GM12878 (cell line): ENCODE measurements at regions not wholly inside any gene's neighbourhood (a gene's known extent, or its start where the extent isn't known, plus 50 kb on each side); places are given as distances from the start of the nearest gene placed in this dataset.

Experiments used
- ATAC-seq: fragments of 200-7000 bp; cut with Tn5 transposase; 3 replicates; pipeline ENCODE4 v1.9.1; 2020; ENCODE audit warnings: mild to moderate bottlenecking, moderate library complexity
- BruUV-seq: library from RNA; stranded (reverse); fragments of 400-500 nt; replicated peaks from 2 replicates; lab custom pipeline; 2021; lab: Mats Ljungman, UMichigan
- CTCF ChIA-PET: fragments of 300-600 bp; sonication (Branson Sonifier 250); formaldehyde crosslinking; extraction: SDS; loops from one replicate; lab custom pipeline; 2021; ENCODE audit warnings: inconsistent platforms; lab: Yijun Ruan, JAX
- POLR2A ChIA-PET: fragments of 350-600 bp; formaldehyde crosslinking; extraction: SDS; loops from one replicate; lab custom pipeline; 2021; ENCODE audit warnings: inconsistent platforms; lab: Charles Lee
- RAD21 ChIA-PET: fragments of 300-600 bp; sonication (Branson Sonifier 250); formaldehyde crosslinking; loops from one replicate; lab custom pipeline; 2023; ENCODE audit warnings: antibody characterized with exemption; ENCODE audit not compliant: unreplicated experiment; lab: Charles Lee
- SMC1A ChIA-PET: fragments of 300-600 bp; sonication (Branson Sonifier 250); formaldehyde crosslinking; loops from one replicate; lab custom pipeline; 2023; ENCODE audit not compliant: unreplicated experiment, uncharacterized antibody; lab: Charles Lee
- DNase-seq: peaks from one replicate; pipeline ENCODE4 v3.0.0-alpha.2; 2011; ENCODE audit warnings: low read depth, low spot score
- FAIRE-seq: peaks from 3 replicates; lab custom pipeline; 2011; peaks lifted over from hg19 to GRCh38; lab: Jason Lieb, UNC
- H2AFZ ChIP-seq: 2 replicates; pipeline ENCODE4 v1.6.0; 2011; ENCODE audit warnings: low read depth, low read length, control low read depth; ENCODE audit not compliant: control insufficient read depth
- H3K27ac ChIP-seq: 2 replicates; pipeline ENCODE4 v1.5.1; 2011; ENCODE audit warnings: control low read depth; ENCODE audit not compliant: control insufficient read depth, insufficient read depth
- H3K27me3 ChIP-seq, 2 experiments: replicated peaks in 1 of 2; 2 replicates each; pipeline versions ENCODE4 v1.6.0 to v1.6.1; 2011; ENCODE audit warnings: low read length in 1 of 2; ENCODE audit not compliant: control insufficient read depth in 2 of 2, insufficient read depth in 2 of 2
- H3K36me3 ChIP-seq, 2 experiments: 2 replicates each; pipeline ENCODE4 v1.5.1; 2011; ENCODE audit warnings: low read length in 1 of 2; ENCODE audit not compliant: control insufficient read depth in 2 of 2, insufficient read depth in 2 of 2
- H3K4me1 ChIP-seq: 2 replicates; pipeline ENCODE4 v1.6.1; 2011; ENCODE audit warnings: mild to moderate bottlenecking, low read length, moderate library complexity, mixed read lengths; ENCODE audit not compliant: control insufficient read depth, insufficient read depth
- H3K4me2 ChIP-seq: 2 replicates; pipeline ENCODE4 v1.6.0; 2011; ENCODE audit warnings: control low read depth; ENCODE audit not compliant: control insufficient read depth, insufficient read depth
- H3K4me3 ChIP-seq: fragments of 200-600 bp; sonication (generic); 2 replicates; pipeline ENCODE4 v1.5.1; 2016
- H3K79me2 ChIP-seq: 2 replicates; pipeline ENCODE4 v1.6.0; 2011; ENCODE audit warnings: low read length; ENCODE audit not compliant: control insufficient read depth, insufficient read depth
- H3K9ac ChIP-seq: 2 replicates; pipeline ENCODE4 v1.8.0; 2011; ENCODE audit warnings: low read length, control low read depth, mixed read lengths; ENCODE audit not compliant: control insufficient read depth, insufficient read depth
- H3K9me3 ChIP-seq: replicated peaks from 3 replicates; pipeline ENCODE4 v1.5.1; 2011; ENCODE audit warnings: mild to moderate bottlenecking, low read length; ENCODE audit not compliant: control insufficient read depth, insufficient read depth
- H4K20me1 ChIP-seq: 2 replicates; pipeline ENCODE4 v1.6.0; 2011; ENCODE audit not compliant: control insufficient read depth, insufficient read depth
- CEBPB ChIP-seq, 2 experiments: fragments of 150-350 bp in 1 of 2; IDR thresholded peaks; 2 replicates each; pipeline ENCODE4 v1.6.1; 2012 to 2014; ENCODE audit warnings: low read depth in 2 of 2, low read length in 2 of 2, borderline replicate concordance in 1 of 2, inconsistent platforms in 1 of 2
- DPF2 ChIP-seq: fragments of 450-650 bp; IDR thresholded peaks from 2 replicates; pipeline ENCODE4 v1.6.1; 2017; ENCODE audit warnings: mild to moderate bottlenecking
- ESRRA ChIP-seq: IDR thresholded peaks from 2 replicates; pipeline ENCODE4 v1.6.1; 2012; ENCODE audit warnings: mild to moderate bottlenecking, low read length, improper control_type of control experiment
- IKZF1 ChIP-seq: fragments of 450-650 bp; conservative IDR thresholded peaks from 2 replicates; pipeline ENCODE4 v1.6.1; 2017; ENCODE audit warnings: antibody characterized with exemption, mild to moderate bottlenecking
- RCOR1 ChIP-seq: conservative IDR thresholded peaks from 2 replicates; pipeline ENCODE4 v1.6.1; 2012; ENCODE audit warnings: low read depth, low read length, improper control_type of control experiment
- ZNF207 ChIP-seq: fragments of 450-650 bp; IDR thresholded peaks from 2 replicates; pipeline ENCODE4 v1.6.1; 2014; ENCODE audit warnings: antibody characterized with exemption, mild to moderate bottlenecking, borderline replicate concordance
- WGBS: methylation state at CpG from one replicate; pipeline ENCODE4 v1.1.6; 2016; ENCODE audit warnings: low lambda C conversion rate; ENCODE audit not compliant: insufficient replicate concordance, insufficient coverage; ENCODE audit errors: missing lambda C conversion rate; 5-methylcytosine and 5-hydroxymethylcytosine counted together
- in situ Hi-C: fragments of 300-500 bp; cut with MboI; formaldehyde crosslinking; loops from 9 replicates; pipeline ENCODE4 v1.14.3; 2018; ENCODE audit warnings: mixed read lengths
- intact Hi-C: fragments of 100-400 bp; cut with micrococcal nuclease; formaldehyde crosslinking; loops from one replicate; pipeline ENCODE4 v1.14.2; 2022; ENCODE audit not compliant: unreplicated experiment
- TF ChIP-seq, protein P1 (sequence below): IDR thresholded peaks from 2 replicates; pipeline ENCODE4 v1.6.1; 2011; ENCODE audit warnings: borderline replicate concordance, low read depth, mild to moderate bottlenecking, moderate library complexity, mixed read lengths, low read length; ENCODE audit not compliant: insufficient read depth; ENCODE audit errors: extremely low read length
- TF ChIP-seq, protein P2 (sequence below): fragments of 450-650 bp; IDR thresholded peaks from 2 replicates; pipeline ENCODE4 v1.6.1; 2017; ENCODE audit warnings: antibody characterized with exemption, mild to moderate bottlenecking, moderate library complexity
- TF ChIP-seq, protein P3 (sequence below): fragments of 450-650 bp; IDR thresholded peaks from 2 replicates; pipeline ENCODE4 v1.6.1; 2016; ENCODE audit warnings: mild to moderate bottlenecking
- TF ChIP-seq, protein P4 (sequence below): fragments of 450-650 bp; IDR thresholded peaks from 2 replicates; pipeline ENCODE4 v1.6.1; 2017; ENCODE audit warnings: mild to moderate bottlenecking, moderate library complexity

DNA sequence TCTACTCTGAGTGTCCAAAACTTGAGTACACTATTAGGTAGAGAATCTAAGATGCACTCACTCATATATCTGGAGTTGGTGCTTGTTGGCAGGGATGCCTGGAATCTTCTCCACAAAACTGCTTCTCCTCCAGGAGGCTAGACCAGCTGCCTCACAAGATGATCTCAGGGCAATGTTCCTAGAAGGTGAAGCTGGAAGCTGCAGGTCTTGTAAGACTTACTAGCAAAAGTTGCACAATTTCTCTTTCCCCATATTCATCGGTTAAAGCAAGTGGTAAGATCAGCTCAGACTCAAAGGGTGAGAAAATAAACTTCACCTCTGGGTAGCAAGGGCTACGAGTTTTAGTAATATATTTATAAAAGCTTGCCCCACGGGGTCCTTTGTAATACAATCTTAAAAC is 454.4 kb upstream of the ACVR2A start (continued):
- TF ChIP-seq, protein P1, sequence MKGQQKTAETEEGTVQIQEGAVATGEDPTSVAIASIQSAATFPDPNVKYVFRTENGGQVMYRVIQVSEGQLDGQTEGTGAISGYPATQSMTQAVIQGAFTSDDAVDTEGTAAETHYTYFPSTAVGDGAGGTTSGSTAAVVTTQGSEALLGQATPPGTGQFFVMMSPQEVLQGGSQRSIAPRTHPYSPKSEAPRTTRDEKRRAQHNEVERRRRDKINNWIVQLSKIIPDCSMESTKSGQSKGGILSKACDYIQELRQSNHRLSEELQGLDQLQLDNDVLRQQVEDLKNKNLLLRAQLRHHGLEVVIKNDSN = no peak
- no peak for TF ChIP-seq ESRRA
- TF ChIP-seq, protein P2, sequence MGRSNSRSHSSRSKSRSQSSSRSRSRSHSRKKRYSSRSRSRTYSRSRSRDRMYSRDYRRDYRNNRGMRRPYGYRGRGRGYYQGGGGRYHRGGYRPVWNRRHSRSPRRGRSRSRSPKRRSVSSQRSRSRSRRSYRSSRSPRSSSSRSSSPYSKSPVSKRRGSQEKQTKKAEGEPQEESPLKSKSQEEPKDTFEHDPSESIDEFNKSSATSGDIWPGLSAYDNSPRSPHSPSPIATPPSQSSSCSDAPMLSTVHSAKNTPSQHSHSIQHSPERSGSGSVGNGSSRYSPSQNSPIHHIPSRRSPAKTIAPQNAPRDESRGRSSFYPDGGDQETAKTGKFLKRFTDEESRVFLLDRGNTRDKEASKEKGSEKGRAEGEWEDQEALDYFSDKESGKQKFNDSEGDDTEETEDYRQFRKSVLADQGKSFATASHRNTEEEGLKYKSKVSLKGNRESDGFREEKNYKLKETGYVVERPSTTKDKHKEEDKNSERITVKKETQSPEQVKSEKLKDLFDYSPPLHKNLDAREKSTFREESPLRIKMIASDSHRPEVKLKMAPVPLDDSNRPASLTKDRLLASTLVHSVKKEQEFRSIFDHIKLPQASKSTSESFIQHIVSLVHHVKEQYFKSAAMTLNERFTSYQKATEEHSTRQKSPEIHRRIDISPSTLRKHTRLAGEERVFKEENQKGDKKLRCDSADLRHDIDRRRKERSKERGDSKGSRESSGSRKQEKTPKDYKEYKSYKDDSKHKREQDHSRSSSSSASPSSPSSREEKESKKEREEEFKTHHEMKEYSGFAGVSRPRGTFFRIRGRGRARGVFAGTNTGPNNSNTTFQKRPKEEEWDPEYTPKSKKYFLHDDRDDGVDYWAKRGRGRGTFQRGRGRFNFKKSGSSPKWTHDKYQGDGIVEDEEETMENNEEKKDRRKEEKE = no peak
- no peak for TF ChIP-seq ZNF207
- TF ChIP-seq DPF2 = no peak

DNA sequence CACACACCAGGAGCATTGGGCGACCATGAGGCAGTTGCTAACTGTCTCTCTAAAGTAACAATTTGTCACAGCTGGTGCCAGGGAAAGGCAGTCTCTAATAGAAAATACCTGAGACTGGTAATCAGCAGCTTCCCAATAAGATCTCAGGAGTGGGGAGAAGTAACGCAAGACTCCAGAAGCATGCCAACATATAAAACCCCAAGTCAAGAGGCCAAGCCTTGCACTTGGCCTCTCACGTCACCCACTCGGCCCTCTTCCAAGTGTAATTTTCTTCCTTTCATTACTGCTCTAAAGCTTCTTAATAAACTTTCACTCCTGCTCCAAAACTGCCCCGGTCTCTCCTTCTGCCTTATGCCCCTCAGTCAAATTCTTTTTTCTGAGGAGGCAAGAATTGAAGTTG is 455.6 kb upstream of the ACVR2A start:
- ChIA-PET POLR2A (no interaction called here), CTCF (no interaction called here), SMC1A (no interaction called here), RAD21 (interaction anchor here (0.5 kb wide), 1 partner anchor 942 kb away, joined by 3 read pairs; no protein-coding TSS in a partner anchor)
- in situ Hi-C loops = no loop called here
- Histone ChIP-seq H3K4me2 (no peak overlapping the region), H2AFZ (no peak overlapping the region), H3K4me3 (no peak overlapping the region), H3K4me1 (no peaks in the 10 kb centered on the region), H3K27ac (no peak overlapping the region), H3K27me3 (no peaks in the 10 kb centered on the region), H3K9me3 (no peaks in the 10 kb centered on the region), H4K20me1 (no peaks in the 10 kb centered on the region), H3K36me3 (no peaks in the 10 kb centered on the region), H3K79me2 (no peaks in the 10 kb centered on the region), H3K9ac (no peak overlapping the region)
- BruUV-seq = no TSS peak
- 48% methylated on average over 5 of the region's 5 CpGs for WGBS
- DNase-seq (no peak), FAIRE-seq (no peak), ATAC-seq (no peak)
- TF ChIP-seq RCOR1 (no peak), CEBPB (IDR thresholded peaks at IDR 0.05; ENCODE audit: borderline replicate concordance in 1 of 2, low read depth in 2 of 2, low read length in 2 of 2) (no peak), IKZF1 (no peak)
- TF ChIP-seq, protein P3, sequence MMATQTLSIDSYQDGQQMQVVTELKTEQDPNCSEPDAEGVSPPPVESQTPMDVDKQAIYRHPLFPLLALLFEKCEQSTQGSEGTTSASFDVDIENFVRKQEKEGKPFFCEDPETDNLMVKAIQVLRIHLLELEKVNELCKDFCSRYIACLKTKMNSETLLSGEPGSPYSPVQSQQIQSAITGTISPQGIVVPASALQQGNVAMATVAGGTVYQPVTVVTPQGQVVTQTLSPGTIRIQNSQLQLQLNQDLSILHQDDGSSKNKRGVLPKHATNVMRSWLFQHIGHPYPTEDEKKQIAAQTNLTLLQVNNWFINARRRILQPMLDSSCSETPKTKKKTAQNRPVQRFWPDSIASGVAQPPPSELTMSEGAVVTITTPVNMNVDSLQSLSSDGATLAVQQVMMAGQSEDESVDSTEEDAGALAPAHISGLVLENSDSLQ = no peak
- TF ChIP-seq, protein P4, sequence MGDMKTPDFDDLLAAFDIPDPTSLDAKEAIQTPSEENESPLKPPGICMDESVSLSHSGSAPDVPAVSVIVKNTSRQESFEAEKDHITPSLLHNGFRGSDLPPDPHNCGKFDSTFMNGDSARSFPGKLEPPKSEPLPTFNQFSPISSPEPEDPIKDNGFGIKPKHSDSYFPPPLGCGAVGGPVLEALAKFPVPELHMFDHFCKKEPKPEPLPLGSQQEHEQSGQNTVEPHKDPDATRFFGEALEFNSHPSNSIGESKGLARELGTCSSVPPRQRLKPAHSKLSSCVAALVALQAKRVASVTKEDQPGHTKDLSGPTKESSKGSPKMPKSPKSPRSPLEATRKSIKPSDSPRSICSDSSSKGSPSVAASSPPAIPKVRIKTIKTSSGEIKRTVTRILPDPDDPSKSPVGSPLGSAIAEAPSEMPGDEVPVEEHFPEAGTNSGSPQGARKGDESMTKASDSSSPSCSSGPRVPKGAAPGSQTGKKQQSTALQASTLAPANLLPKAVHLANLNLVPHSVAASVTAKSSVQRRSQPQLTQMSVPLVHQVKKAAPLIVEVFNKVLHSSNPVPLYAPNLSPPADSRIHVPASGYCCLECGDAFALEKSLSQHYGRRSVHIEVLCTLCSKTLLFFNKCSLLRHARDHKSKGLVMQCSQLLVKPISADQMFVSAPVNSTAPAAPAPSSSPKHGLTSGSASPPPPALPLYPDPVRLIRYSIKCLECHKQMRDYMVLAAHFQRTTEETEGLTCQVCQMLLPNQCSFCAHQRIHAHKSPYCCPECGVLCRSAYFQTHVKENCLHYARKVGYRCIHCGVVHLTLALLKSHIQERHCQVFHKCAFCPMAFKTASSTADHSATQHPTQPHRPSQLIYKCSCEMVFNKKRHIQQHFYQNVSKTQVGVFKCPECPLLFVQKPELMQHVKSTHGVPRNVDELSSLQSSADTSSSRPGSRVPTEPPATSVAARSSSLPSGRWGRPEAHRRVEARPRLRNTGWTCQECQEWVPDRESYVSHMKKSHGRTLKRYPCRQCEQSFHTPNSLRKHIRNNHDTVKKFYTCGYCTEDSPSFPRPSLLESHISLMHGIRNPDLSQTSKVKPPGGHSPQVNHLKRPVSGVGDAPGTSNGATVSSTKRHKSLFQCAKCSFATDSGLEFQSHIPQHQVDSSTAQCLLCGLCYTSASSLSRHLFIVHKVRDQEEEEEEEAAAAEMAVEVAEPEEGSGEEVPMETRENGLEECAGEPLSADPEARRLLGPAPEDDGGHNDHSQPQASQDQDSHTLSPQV = no peak
- intact Hi-C loops = no loop called here
